Skeletal muscle satellite cell (primary cell): ENCODE measurements at regions not wholly inside any gene's neighbourhood (a gene's known extent, or its start where the extent isn't known, plus 50 kb on each side); places are given as distances from the start of the nearest gene placed in this dataset.

Experiments used
- H3K27me3 ChIP-seq: 2 replicates; pipeline ENCODE4 v1.7.0; 2013; ENCODE audit warnings: low read length; ENCODE audit not compliant: control insufficient read depth, insufficient read depth
- H3K36me3 ChIP-seq: 2 replicates; pipeline ENCODE4 v1.7.0; 2013; ENCODE audit warnings: mild to moderate bottlenecking, control low read depth, low read length; ENCODE audit not compliant: insufficient read depth
- H3K4me1 ChIP-seq: 2 replicates; pipeline ENCODE4 v1.7.0; 2013; ENCODE audit warnings: low read length; ENCODE audit not compliant: control insufficient read depth, insufficient read depth
- H3K4me2 ChIP-seq: 2 replicates; pipeline ENCODE4 v1.7.0; 2013; ENCODE audit warnings: mild to moderate bottlenecking, low read length
- H3K4me3 ChIP-seq: 2 replicates; pipeline ENCODE4 v1.7.0; 2013; ENCODE audit warnings: low read length
- H3K9ac ChIP-seq: 2 replicates; pipeline ENCODE4 v1.7.0; 2013; ENCODE audit warnings: mild to moderate bottlenecking, low read depth, low read length, moderate library complexity
- H3K9me3 ChIP-seq: replicated peaks from 2 replicates; pipeline ENCODE4 v1.7.0; 2013; ENCODE audit warnings: mild to moderate bottlenecking, control low read depth, low read length

GRCh38 chr15:62297933-62298332 lies 132.8 kb upstream of the C2CD4B start:
- H3K36me3 ChIP-seq = no peaks in the 10 kb centered on the region
- no peaks in the 10 kb centered on the region for H3K4me1 ChIP-seq
- H3K4me3 ChIP-seq = no peak overlapping the region
- no peak overlapping the region for H3K4me2 ChIP-seq
- H3K9me3 ChIP-seq = no peaks in the 10 kb centered on the region
- no peak overlapping the region for H3K9ac ChIP-seq
- peaks cover 27% of the 10 kb centered on the region for H3K27me3 ChIP-seq

GRCh38 chr15:62298811-62299210 lies 133.7 kb upstream of the C2CD4B start:
- H3K4me1 ChIP-seq = no peaks in the 10 kb centered on the region

GRCh38 chr15:62299541-62299940 lies 134.5 kb upstream of the C2CD4B start:
- Histone ChIP-seq H3K9ac (no peak overlapping the region), H3K9me3 (no peaks in the 10 kb centered on the region), H3K4me2 (no peak overlapping the region), H3K4me3 (no peak overlapping the region), H3K36me3 (no peaks in the 10 kb centered on the region), H3K4me1 (no peaks in the 10 kb centered on the region), H3K27me3 (peaks cover 32% of the 10 kb centered on the region)

More at GRCh38 chr15:62298811-62299210, 133.7 kb upstream of the C2CD4B start:
- H3K4me2 ChIP-seq = no peak overlapping the region
- H3K9me3 ChIP-seq = no peaks in the 10 kb centered on the region
- no peaks in the 10 kb centered on the region for H3K36me3 ChIP-seq
- peaks cover 32% of the 10 kb centered on the region for H3K27me3 ChIP-seq
- no peak overlapping the region for H3K9ac ChIP-seq
- no peak overlapping the region for H3K4me3 ChIP-seq

GRCh38 chr15:62301993-62302675 lies 137.0 kb upstream of the C2CD4B start:
- H3K4me1 ChIP-seq = peaks cover 2% of the 10 kb centered on the region
- no peak overlapping the region for H3K9ac ChIP-seq
- H3K4me3 ChIP-seq = no peak overlapping the region
- no peak overlapping the region for H3K4me2 ChIP-seq
- no peaks in the 10 kb centered on the region for H3K9me3 ChIP-seq
- H3K36me3 ChIP-seq = no peaks in the 10 kb centered on the region
- H3K27me3 ChIP-seq = peaks cover 30% of the 10 kb centered on the region

GRCh38 chr15:62306851-62307504 lies 141.9 kb upstream of the C2CD4B start:
- peaks cover 18% of the 10 kb centered on the region for H3K27me3 ChIP-seq
- H3K4me3 ChIP-seq = no peak overlapping the region

GRCh38 chr15:62307551-62307950 lies 142.5 kb upstream of the C2CD4B start:
- H3K4me1 ChIP-seq = peaks cover 9% of the 10 kb centered on the region
- peak overlapping the region; percentile 16 for H3K9ac ChIP-seq
- peaks cover 13% of the 10 kb centered on the region for H3K27me3 ChIP-seq
- H3K4me2 ChIP-seq = peak overlapping the region; percentile 45
- no peak overlapping the region for H3K4me3 ChIP-seq
- H3K9me3 ChIP-seq = no peaks in the 10 kb centered on the region
- H3K36me3 ChIP-seq = no peaks in the 10 kb centered on the region

More at GRCh38 chr15:62306851-62307504, 141.9 kb upstream of the C2CD4B start:
- Histone ChIP-seq H3K4me2 (peak overlapping the region; percentile 45), H3K9me3 (no peaks in the 10 kb centered on the region), H3K4me1 (peaks cover 9% of the 10 kb centered on the region), H3K36me3 (no peaks in the 10 kb centered on the region), H3K9ac (peak overlapping the region; percentile 16)

GRCh38 chr15:62316413-62317060 lies 151.5 kb upstream of the C2CD4B start:
- Histone ChIP-seq H3K4me1 (no peaks in the 10 kb centered on the region), H3K4me3 (no peak overlapping the region), H3K9ac (no peak overlapping the region), H3K36me3 (no peaks in the 10 kb centered on the region), H3K9me3 (peaks cover 4% of the 10 kb centered on the region), H3K27me3 (peaks cover 21% of the 10 kb centered on the region), H3K4me2 (no peak overlapping the region)

- H3K4me1 ChIP-seq = no peaks in the 10 kb centered on the region
- no peak overlapping the region for H3K9ac ChIP-seq
- H3K36me3 ChIP-seq = no peaks in the 10 kb centered on the region
- peaks cover 4% of the 10 kb centered on the region for H3K9me3 ChIP-seq
- H3K4me2 ChIP-seq = no peak overlapping the region
- H3K4me3 ChIP-seq = no peak overlapping the region
- peaks cover 40% of the 10 kb centered on the region for H3K27me3 ChIP-seq
These were observed 155.2 kb upstream of the C2CD4B start for GRCh38 chr15:62320259-62320658.

- Histone ChIP-seq H3K4me3 (no peak overlapping the region), H3K4me2 (no peak overlapping the region), H3K9me3 (peaks cover 4% of the 10 kb centered on the region), H3K36me3 (no peaks in the 10 kb centered on the region), H3K27me3 (peaks cover 31% of the 10 kb centered on the region), H3K9ac (no peak overlapping the region), H3K4me1 (no peaks in the 10 kb centered on the region)
These were observed 158.3 kb upstream of the C2CD4B start for GRCh38 chr15:62323353-62323890.

GRCh38 chr15:62324382-62324781 lies 159.3 kb upstream of the C2CD4B start:
- Histone ChIP-seq H3K9me3 (peaks cover 4% of the 10 kb centered on the region), H3K4me1 (no peaks in the 10 kb centered on the region), H3K4me3 (no peak overlapping the region), H3K4me2 (no peak overlapping the region), H3K27me3 (peaks cover 31% of the 10 kb centered on the region), H3K9ac (no peak overlapping the region), H3K36me3 (no peaks in the 10 kb centered on the region)

- no peaks in the 10 kb centered on the region for H3K4me1 ChIP-seq
- H3K4me3 ChIP-seq = no peak overlapping the region
- H3K9ac ChIP-seq = no peak overlapping the region
- no peaks in the 10 kb centered on the region for H3K36me3 ChIP-seq
- peaks cover 24% of the 10 kb centered on the region for H3K27me3 ChIP-seq
- no peak overlapping the region for H3K4me2 ChIP-seq
- H3K9me3 ChIP-seq = no peaks in the 10 kb centered on the region
These were observed 160.5 kb upstream of the C2CD4B start for GRCh38 chr15:62325597-62325996.
